M059J (cell line): ENCODE measurements at regions not wholly inside any gene's neighbourhood (a gene's known extent, or its start where the extent isn't known, plus 50 kb on each side); places are given as distances from the start of the nearest gene placed in this dataset.

Experiments
- DNase-seq: peaks from one replicate; pipeline ENCODE4 v3.0.0-alpha.2; 2012; ENCODE audit warnings: low read depth

DNA sequence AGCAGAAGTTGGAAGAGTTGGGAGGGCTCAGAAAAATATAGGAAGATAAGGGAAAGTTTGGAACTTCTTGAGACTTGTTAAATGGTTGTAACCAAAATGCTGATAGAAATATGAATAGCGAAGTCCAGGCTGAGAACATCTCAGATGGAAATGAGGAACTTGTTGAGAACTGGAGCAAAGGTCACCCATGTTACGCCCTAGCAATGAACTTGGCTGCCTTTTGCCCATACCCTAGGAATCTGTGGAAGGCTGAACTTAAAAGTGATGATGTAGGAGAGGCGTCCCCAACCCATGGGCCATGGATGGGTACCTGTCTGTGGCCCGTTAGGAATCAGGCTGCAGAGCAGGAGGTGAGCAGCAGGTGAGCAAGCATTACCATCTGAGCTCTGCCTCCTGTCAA lies 347.8 kb downstream of the ARL4A start:
- no peak for DNase-seq

DNA sequence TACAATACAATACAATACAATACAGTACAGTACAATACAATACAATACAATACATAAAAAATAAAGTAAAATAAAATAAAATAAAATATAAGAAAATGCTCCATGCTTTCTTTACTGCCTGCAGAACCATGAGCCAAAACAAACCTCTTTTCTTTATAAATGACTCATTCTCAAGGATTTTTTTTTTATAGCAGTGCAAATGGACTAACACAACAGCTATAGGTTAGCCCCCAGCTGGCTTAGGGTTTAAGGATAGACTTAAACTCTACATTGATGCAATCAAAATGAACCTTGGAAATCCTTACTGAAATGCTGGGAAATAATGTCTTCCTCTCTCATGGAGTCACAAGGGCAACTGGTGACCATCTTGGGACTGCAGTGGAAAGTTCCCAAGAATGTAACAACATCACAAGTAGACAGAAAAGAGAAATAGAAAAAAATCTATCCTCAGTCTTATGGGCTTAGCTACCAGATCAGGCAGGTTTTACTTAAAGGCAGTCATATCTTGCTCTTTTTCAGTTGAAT lies 348.9 kb downstream of the ARL4A start:
- DNase-seq: no peak

DNA sequence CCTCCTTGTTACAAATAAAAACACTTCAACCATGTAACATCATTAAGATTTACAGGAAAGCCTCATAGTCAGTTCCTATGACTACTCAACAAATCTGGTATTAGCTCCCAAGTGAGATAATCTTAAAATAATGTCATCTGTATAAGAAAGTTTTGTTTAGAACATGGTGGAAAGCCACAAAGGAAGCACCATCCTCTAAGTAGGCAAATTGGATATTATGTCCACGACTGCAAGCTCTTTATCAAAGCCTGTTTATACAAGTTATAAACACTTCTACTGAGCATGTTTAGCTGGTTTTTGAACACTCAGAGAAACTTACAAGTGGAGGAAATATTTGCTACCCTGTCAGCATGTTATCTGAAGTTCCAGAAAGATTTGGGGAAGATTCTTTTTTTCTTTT lies 349.8 kb downstream of the ARL4A start:
- DNase-seq: peak; percentile 63

DNA sequence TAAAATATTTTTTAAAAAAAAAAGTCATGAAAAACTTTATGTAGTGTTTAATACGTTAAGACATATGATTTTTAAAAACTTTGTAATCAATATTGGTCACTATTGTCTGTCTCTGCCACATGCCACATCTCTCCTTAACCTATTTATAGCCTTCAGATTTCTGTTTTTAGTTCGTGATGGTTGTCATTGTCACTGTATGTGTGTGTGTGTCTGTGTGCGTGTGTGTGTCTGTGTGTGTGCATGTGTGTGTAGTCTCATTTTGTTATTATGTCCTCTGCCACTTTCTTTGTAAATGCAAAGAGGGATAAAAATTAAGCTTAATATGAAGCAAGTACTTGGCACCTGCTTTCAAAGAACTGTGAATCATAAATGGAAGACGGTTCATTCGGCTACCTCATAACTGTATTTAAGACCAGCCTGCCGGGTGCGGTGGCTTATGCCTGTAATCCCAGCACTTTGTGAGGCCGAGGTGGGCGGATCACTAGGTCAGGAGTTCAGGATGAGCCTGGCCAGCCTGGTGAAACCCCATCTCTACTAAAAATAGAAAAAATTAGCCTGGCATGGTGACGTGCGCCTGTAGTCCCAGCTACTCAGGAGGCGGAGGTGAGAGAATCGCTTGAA lies 354.0 kb downstream of the ARL4A start:
- DNase-seq: no peak

DNA sequence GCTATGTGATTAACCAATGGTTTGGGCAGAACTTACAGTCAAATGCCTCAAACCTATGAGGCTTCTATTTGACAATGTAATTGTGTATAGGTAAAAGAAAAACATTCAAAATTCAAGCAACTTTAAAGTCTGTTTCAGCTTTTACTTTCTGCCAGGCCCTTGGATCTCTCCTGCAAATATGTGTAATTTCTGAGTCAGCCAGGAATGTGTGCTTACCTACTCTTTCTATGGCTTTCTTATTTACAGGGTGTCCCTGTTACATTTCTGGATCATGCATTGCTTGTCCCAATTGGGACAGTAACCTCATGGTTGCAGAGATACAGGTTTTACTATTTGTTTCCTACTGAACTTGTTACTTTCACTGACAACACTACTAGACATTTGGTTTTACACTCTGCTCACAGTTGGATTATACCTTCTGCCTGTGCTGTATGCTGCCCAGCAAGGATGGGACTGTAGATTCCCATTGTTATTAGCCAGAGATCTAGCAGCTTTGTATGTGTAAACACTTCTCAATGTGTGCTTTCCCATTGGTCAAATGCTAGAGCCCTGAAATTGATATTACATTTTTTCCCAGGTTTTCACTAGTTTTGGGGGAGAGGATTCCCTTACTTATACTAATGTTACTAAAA lies 355.3 kb downstream of the ARL4A start:
- peak; percentile 55 for DNase-seq

DNA sequence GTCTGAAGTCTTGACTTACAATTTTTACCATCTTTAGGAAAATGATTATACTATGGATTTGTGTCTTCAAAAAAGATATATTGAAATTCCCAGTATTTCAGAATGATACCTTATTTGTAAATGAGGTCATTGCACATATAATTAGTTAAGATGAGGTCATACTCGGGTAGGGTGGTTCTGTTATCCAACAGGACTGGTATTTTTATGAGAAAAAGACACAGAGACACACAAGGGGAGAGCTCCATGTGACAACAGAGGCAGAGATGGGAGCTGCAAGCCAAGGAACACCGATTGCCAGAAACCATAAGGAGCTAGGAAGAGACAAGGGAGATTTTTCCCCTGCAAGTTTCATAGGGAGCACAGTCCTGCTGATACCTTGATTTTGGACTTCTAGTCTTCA lies 356.9 kb downstream of the ARL4A start:
- DNase-seq: peak; percentile 30

DNA sequence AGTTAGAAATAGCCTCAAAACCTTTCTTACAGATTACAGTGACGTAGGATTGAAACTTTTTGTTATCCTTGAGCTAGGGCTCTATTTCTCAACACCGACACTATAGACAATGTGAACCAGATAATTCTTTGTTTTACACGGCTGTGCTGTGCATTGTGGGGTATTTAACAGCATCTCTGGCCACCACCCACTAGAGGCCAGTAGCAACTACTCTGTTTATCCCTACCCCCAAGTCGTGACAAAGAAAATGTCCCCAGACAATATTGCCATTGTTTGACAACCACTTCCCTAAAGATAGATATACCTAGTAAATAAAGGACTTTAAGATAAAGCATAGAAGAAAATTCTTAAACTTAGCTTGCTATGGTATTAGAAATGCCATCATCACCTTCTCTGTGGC lies 359.6 kb downstream of the ARL4A start:
- no peak for DNase-seq

DNA sequence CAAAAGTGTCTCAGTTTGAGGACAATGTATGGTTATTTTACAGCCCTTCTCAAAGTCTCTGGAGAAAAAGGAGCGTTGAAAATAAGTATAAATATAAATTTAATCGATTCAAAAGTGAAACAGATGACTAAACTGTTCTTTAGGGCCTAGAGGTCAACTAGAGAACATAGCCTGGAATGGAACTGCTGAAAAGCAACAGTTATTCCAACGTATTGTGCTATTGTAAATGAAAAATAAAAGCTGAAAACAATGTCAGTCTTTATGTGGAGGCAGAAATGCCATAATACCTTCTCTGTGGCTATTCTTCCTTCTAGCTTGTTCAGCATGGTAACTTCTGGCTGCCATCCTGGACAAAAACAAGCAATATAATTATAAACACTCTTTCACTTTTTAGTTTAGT lies 362.5 kb downstream of the ARL4A start:
- no peak for DNase-seq

DNA sequence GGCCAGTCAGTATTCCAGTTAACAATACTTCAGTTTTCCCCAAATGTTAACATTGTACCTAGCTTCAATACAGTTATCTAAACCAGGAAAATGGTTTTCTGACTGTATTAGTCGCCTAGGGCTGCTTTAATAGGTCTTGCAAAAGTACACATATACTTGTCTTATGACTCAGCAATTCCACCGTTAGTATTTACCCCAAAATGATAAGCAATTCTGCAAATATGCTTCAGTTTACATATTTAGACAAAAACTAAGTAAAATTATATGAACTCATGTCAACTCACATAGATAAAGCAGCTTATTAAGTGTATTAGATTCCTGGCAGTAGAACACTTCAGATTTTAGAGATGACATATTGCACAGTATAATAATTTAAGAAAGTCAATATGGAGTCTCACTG lies 363.3 kb downstream of the ARL4A start:
- peak; percentile 63 for DNase-seq

DNA sequence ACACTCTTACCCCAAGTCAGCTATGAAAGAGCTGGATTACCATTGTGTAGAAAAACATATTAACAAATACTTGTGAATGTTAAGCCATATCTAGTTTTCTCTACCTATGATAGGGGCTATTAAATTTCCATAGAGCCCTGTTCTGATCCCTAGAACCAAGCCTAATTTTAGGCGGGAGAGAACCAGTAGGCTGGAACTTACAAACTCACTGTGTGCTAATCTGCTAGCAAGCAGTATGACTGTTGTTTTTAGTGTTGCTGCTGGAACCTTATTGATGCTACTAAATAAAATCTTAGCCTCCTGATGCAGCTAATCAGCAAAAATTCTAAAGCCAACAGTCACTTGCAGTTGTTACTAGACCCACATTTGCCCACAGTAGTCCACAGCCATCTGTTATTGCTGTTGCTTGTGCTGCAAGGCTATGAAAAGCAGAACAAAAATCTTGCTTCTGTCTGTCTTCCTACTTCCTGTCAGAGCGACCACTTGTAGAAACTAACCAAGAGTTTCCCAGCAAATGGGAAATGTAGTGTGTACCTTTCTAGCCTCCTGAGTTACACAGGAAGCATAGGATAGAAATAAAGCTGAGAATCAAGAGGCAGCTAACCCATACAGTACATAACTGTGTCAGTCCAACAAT lies 368.4 kb downstream of the ARL4A start:
- no peak for DNase-seq

DNA sequence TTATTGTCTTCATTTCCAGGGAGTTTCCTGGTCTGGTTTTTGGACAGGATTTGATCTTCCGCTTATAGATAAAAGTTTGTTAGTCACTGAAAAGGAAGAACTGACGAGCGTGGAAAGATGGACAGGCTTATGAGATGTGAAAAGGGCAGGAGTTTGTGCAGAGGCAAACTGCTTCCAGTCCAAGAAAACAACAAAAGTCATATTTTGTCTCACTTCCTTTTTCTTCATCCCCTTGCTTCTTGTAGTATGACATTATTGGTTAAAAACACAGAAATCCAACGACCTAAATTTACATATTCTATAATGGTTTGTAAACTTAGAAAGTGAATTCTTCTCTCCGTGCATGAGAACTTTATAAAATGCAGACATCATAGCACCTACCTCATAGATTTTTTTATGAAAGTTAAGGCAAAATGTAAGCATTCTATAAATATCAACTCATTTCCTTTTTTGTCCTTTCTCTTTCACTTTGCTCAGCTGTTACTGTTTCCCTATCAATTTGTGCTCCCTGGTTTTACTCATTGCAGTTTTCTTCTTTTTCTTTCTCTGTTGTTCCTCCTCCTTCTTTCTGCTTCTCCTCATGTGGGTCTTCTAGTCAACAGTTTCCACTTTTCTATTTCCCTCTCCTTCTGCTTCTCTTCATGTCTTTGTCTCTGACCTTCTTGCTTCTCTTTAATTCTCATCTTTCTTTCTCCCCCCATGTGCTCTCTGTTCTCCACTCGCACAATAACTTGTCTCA lies 370.2 kb downstream of the ARL4A start:
- DNase-seq: no peak

DNA sequence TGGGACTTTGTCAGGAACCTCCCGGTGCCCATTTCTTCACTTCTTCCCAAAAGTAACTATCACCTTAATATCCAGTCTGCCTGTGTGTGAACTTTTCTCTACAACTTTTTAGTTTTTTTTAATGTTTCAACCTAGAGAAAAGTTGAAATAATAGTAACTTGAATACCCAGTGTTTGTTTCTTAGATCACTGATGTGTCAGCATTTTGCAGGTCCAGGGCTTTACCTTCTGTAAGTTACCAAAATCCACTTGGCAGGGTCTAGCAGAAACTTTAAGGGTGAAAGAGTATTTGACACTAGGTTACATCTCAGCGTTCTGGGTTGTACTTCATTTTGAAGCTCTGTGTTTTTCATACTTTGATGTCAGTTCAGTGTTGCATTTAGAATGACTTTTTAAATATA lies 372.7 kb downstream of the ARL4A start:
- DNase-seq: no peak

DNA sequence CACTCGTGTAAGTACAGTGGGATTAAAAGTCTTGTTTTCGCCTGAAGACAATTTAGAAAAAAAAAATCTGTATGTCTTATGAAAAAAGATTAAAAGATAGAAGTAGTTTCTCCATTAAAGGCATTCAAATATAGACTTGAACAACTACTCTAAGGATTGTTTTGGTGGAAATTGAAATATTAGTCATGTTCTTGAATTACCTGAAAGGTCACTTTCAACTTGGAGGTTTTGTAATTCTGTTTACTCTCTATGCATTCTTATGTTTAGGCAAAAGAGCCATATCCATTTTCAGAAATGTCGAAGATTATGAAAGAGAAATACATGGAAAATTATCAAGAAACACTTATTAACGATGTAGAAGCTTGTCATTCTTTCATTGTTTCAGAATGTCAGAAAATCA lies 373.7 kb downstream of the ARL4A start:
- no peak for DNase-seq

DNA sequence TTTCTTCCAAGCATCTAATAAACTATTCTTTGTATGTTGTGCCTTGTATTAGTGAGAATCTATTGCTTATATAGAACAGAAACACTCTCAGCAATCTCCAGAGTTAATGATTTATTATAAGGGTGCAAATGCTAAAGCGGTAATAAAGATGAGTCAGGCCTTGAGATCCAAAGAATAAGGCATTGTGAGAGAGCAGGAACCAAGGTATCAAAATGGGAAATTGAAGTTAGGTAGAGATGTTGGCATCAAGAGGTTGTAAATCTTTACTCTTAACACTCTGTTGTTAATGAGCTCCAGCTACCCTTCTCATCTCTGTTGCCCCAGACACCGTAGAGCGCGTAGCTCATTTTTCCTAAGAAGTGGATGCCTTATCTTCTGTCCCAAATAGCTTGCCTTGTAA lies 375.2 kb downstream of the ARL4A start:
- DNase-seq: no peak

DNA sequence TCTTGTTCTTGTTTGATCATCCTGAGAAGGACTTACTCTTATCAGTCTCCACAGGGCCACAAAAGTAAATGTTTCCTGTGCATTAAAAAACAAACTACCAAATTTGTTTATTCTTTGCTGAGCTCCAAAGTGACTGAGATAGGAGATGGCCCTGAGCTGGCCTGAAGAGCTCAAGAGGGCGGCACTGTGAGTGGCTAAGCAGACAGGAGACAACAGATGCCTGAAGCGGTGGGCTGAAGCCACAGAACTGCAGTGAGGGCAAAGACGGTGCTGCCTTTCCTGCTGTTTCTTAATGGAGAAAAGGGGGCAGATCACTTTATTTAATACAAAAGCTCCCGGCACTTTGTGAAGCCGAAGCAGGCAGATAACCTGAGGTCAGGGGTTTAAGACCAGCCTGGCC lies 379.6 kb downstream of the ARL4A start:
- no peak for DNase-seq

DNA sequence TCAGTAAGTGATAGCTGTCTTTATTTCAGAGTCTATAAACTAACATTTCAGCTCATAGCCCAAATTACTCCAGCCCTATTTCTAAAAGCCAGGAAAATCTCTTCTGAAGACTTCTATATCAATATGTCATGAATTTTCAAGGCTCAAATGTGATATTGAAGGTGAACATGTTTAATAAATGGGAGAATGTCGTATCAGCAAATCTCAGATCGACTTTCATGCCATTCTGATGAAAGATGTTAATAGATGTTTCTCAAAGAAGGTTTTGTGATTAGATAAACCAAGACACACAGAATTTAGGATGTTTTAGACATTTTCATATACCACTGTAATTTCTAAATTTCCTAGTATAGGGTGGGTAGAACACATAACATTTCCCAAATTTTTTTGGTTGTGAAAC lies 380.6 kb downstream of the ARL4A start:
- DNase-seq: no peak

DNA sequence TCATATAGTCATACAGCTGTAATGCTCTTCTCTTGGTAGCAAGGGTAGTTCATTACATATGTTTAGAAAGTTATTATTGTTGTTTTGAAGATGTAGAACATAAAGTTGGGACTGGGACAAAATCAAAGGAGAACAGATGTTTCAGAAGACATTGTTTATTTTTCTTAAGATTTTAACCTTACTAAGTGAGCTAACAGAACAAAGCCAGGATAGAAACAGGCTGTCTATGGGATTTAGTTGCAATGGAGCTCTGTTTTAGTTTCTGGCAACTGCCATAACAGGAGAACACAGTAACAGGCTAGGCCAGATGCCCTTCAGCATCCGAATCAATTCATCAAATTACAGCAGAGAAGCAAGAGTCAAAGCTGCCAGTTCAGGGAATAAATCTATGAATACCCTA lies 382.4 kb downstream of the ARL4A start:
- DNase-seq: no peak

DNA sequence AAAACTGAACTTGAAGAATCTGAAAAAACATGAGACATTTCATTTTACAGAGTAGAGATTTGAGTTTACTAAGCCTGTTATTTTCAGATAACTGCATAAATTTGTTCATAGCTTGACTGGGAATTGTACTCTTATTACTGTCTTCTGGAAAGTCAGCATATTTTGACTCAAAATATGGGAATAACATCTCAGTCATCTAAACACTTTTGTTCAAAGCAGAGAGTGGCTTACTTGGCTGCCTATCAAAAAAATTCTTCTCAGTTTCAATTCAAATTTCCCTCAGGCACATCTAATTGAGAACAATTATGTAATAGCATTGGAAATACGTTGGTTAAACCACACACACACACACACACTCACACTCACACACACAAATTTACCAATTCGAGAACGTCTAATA lies 384.6 kb downstream of the ARL4A start:
- DNase-seq: peak; percentile 25

DNA sequence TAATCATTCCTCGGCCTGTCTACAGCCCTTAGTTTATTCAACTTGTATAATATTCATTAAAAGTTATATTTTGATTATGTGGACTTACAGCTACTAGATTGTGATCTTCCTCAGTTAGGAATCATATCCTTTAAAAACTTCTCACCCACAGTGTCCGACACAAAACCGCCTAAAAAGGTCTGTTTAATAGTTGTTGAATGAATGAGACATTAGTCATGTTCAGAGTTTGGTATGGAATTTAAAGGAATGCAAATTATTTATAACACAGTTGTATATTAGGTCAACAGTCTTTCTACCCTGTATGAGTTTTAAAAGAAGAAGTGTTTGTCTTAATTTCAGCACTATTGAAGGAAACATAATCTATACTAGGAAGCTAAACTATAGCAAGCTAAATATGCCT lies 390.0 kb downstream of the ARL4A start:
- DNase-seq: peak; percentile 49

DNA sequence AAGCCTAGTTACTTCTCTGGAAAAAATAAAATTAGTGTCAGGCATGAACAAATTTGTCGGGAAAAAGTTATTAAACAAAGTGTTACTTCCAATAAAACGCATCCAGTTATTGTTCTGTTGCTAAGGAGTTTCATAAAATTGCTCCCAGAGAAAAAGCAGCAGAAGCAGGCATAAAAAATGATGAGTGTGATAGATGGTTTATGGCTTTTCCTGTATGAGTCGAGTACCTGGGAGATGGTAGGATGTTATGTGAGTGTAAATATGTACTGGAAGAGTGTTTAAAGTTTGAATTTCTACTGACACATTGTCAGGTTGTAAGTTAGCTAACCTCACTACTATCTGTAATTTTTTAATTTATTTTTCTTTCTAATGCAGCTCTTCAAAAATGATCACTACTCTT lies 390.7 kb downstream of the ARL4A start:
- DNase-seq: no peak

DNA sequence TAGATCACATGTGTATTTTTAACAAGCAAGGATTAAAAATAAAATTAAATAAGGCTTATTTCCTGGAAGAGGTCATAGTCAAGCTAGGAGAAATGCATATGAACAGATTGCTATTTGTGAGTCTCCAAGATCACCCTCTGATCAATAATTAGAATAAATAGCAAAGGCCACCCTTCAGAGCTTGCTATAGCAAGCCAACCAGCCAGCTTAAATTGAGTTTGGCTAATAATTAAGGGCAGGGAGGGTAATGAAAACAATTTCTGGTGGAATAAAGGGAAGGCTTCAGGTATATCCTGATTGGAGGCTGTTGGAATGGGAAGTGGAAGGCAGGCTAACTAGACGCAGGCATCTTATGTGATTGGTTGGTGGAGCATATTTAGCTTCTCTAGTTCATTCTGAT lies 403.5 kb downstream of the ARL4A start:
- no peak for DNase-seq

DNA sequence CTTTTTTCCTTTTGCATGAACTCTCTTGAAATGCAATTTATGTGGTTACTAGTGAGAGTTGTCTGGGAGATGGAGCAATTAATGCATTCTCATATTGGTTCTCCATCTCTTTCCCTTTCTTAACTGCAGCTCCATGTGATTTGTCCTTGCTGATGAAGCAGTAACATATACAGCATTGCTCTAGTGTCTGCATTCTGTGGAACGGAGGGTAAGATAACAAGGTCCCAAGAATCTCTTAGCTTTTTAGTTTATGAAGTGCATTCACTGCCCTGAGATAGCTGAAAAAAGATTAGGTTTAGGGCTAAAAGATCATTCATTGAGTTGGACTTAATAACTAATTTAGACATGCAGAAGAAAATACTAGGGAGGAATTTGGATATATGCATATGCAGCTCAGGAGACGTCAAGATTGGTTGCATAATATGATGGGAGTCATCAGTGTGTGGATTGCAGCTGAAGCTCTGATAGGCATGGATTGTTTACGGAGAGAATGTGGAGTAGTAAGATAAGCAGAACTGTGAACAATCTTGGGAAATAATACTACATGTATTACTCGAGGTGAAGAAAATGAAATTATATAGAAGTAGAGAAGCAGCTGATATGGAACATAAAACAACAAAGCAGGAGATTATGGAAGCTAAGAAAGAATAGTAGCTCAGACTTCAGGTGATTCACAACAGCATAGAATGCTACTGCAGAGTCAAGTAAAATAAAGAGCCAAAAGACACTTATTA lies 404.7 kb downstream of the ARL4A start:
- no peak for DNase-seq
